Body of pancreas (tissue), 4 donors: ENCODE measurements at regions not wholly inside any gene's neighbourhood (a gene's known extent, or its start where the extent isn't known, plus 50 kb on each side); places are given as distances from the start of the nearest gene placed in this dataset.
"Not testable (repeated sequence)": the region's sequence is repeated elsewhere in the genome, so short reads cannot be mapped to it uniquely, and the experiment has no call there.

Source experiments
- ATAC-seq: fragments of 150-250 bp; one replicate; pipeline ENCODE4 v1.9.1; 2016
- DNase-seq, 4 donors: peaks; one replicate each; pipeline ENCODE4 v3.0.0-alpha.2; 2019
- H3K27ac ChIP-seq, 4 donors: fragments of 200-600 bp; sonication (generic); 1 replicate in 3 of 4; 2 replicates in 1 of 4; pipeline versions ENCODE4 v1.5.1 to v1.6.1; 2016 to 2019; ENCODE audit warnings: mild to moderate bottlenecking in 1 of 4, mixed read lengths in 1 of 4, moderate library complexity in 1 of 4
- H3K27me3 ChIP-seq, 2 donors: fragments of 200-600 bp; sonication (generic); one replicate each; pipeline ENCODE4 v1.6.0; 2016; ENCODE audit warnings: mild to moderate bottlenecking in 1 of 2
- H3K36me3 ChIP-seq, 2 donors: fragments of 200-600 bp; sonication (generic); replicated peaks in 1 of 2; 2 replicates each; pipeline ENCODE4 v1.5.1; 2016; ENCODE audit warnings: low read depth in 2 of 2; ENCODE audit not compliant: insufficient read depth in 1 of 2
- H3K4me1 ChIP-seq: fragments of 200-600 bp; sonication (generic); one replicate; pipeline ENCODE4 v1.6.0; 2016
- H3K4me3 ChIP-seq, 2 donors: fragments of 200-600 bp; sonication (generic); 1 replicate in 1 of 2; 2 replicates in 1 of 2; pipeline ENCODE4 v1.5.1; 2016 to 2019
- H3K9me3 ChIP-seq, 3 donors: fragments of 200-600 bp; sonication (generic); 1 replicate in 2 of 3; 2 replicates in 1 of 3; pipeline ENCODE4 v1.5.1; 2016
- CTCF ChIP-seq, 7 experiments: fragments of 450-650 bp in 4 of 7; fragments of 200-600 bp in 3 of 7; sonication (generic) in 3 of 7; IDR thresholded peaks; one replicate each; pipeline ENCODE4 v1.5.1; 2016 to 2019; ENCODE audit warnings: antibody characterized with exemption in 7 of 7
- POLR2A ChIP-seq, 3 donors: fragments of 450-650 bp; IDR thresholded peaks; one replicate each; pipeline ENCODE4 v1.6.1; 2016; ENCODE audit warnings: antibody characterized with exemption in 3 of 3, mild to moderate bottlenecking in 2 of 3
- WGBS, 2 donors: methylation state at CpG; one replicate each; pipeline ENCODE4 v1.1.5; 2017; 5-methylcytosine and 5-hydroxymethylcytosine counted together
- intact Hi-C: fragments of 100-400 bp; cut with DNase I; formaldehyde crosslinking; loops from one replicate; pipeline ENCODE4 v1.15.1; 2023

GRCh38 chr4:152181150-152181549 lies 354.7 kb downstream of the FBXW7 start:
- peaks cover 0 to 4% (median 0%) of the 10 kb centered on the region in 3 donors for H3K9me3 ChIP-seq
- H3K27ac ChIP-seq: no peak overlapping the region
- no peak for DNase-seq
- ATAC-seq: no peak
- TF ChIP-seq CTCF (IDR thresholded peaks at IDR 0.05) (no peak), POLR2A (IDR thresholded peaks at IDR 0.05) (no peak)
- intact Hi-C loops: no loop called here
- H3K4me3 ChIP-seq: no peak overlapping the region
- no peaks in the 10 kb centered on the region for H3K4me1 ChIP-seq
- 79 to 90% methylated on average over 7 of the region's 7 CpGs for WGBS, 2 donors
- no peaks in the 10 kb centered on the region for H3K36me3 ChIP-seq
- H3K27me3 ChIP-seq: no peaks in the 10 kb centered on the region

GRCh38 chr4:152180369-152180768 lies 355.5 kb downstream of the FBXW7 start:
- H3K27me3 ChIP-seq: no peaks in the 10 kb centered on the region
- no peak overlapping the region for H3K4me3 ChIP-seq
- DNase-seq: no peak
- WGBS, 2 donors: 75 to 86% methylated on average over 2 of the region's 2 CpGs
- intact Hi-C loops: no loop called here
- H3K36me3 ChIP-seq: no peaks in the 10 kb centered on the region
- H3K27ac ChIP-seq: no peak overlapping the region
- ATAC-seq: no peak
- H3K9me3 ChIP-seq: peaks cover 0 to 4% (median 0%) of the 10 kb centered on the region in 3 donors
- H3K4me1 ChIP-seq: no peaks in the 10 kb centered on the region
- TF ChIP-seq CTCF (IDR thresholded peaks at IDR 0.05) (no peak), POLR2A (IDR thresholded peaks at IDR 0.05) (no peak)

GRCh38 chr4:152177538-152177937 lies 358.4 kb downstream of the FBXW7 start:
- H3K36me3 ChIP-seq, H3K9me3 ChIP-seq, H3K27ac ChIP-seq, H3K27me3 ChIP-seq, intact Hi-C loops, H3K4me3 ChIP-seq, ATAC-seq, DNase-seq, H3K4me1 ChIP-seq: not testable (repeated sequence)

- Histone ChIP-seq H3K9me3 (no peaks in the 10 kb centered on the region), H3K4me1 (no peaks in the 10 kb centered on the region), H3K27me3 (no peaks in the 10 kb centered on the region), H3K27ac (no peak overlapping the region), H3K4me3 (no peak overlapping the region), H3K36me3 (no peaks in the 10 kb centered on the region)
- ATAC-seq (no peak), DNase-seq (no peak)
- TF ChIP-seq POLR2A (IDR thresholded peaks at IDR 0.05): no peak
- TF ChIP-seq CTCF (IDR thresholded peaks at IDR 0.05): no peak
- WGBS, 2 donors: 56 to 68% methylated on average over 3 of the region's 3 CpGs
- intact Hi-C loops: no loop called here
Observed at GRCh38 chr4:152176627-152177214, 359.2 kb downstream of the FBXW7 start.

- ATAC-seq: no peak
- 85 to 86% methylated on average over 2 of the region's 2 CpGs for WGBS, 2 donors
- DNase-seq: no peak
- H3K4me3 ChIP-seq: no peak overlapping the region
- TF ChIP-seq POLR2A (IDR thresholded peaks at IDR 0.05) (no peak), CTCF (IDR thresholded peaks at IDR 0.05) (no peak)
- intact Hi-C loops: no loop called here
- H3K4me1 ChIP-seq: no peaks in the 10 kb centered on the region
- H3K36me3 ChIP-seq: no peaks in the 10 kb centered on the region
- no peaks in the 10 kb centered on the region for H3K9me3 ChIP-seq
- H3K27me3 ChIP-seq: no peaks in the 10 kb centered on the region
- H3K27ac ChIP-seq: no peak overlapping the region
Observed at GRCh38 chr4:152175586-152175985, 360.3 kb downstream of the FBXW7 start.
